MCF 10A (cell line): ENCODE measurements at regions not wholly inside any gene's neighbourhood (a gene's known extent, or its start where the extent isn't known, plus 50 kb on each side); places are given as distances from the start of the nearest gene placed in this dataset.
A peak's percentile ranks its signal among the peaks of the same experiment; 100 is the strongest.

Source experiments
- BruUV-seq: library from RNA; stranded (reverse); fragments of 400-500 nt; replicated peaks from 2 replicates; lab custom pipeline; 2021; lab: Mats Ljungman, UMichigan
- CTCF ChIA-PET: fragments of 300-600 bp; sonication (Branson Sonifier 250); formaldehyde crosslinking; extraction: SDS; loops from one replicate; lab custom pipeline; 2021; ENCODE audit warnings: antibody characterized with exemption, inconsistent platforms; lab: Yijun Ruan, JAX
- POLR2A ChIA-PET: fragments of 300-600, 350-650 bp; sonication (Branson Sonifier 250); formaldehyde crosslinking; extraction: SDS; loops from one replicate; lab custom pipeline; 2020; ENCODE audit warnings: antibody characterized with exemption, inconsistent platforms; lab: Yijun Ruan, JAX
- DNase-seq: peaks from one replicate; pipeline ENCODE4 v3.0.0-alpha.2; 2018; ENCODE audit not compliant: unreplicated experiment
- H3K27ac Mint-ChIP-seq: one replicate; pipeline ENCODE4 v1.8.0; 2022; ENCODE audit warnings: mild to moderate bottlenecking, low read depth, mixed read lengths; ENCODE audit not compliant: unreplicated experiment
- H3K27me3 Mint-ChIP-seq: one replicate; pipeline ENCODE4 v1.8.0; 2022; ENCODE audit warnings: mixed read lengths; ENCODE audit not compliant: insufficient read depth, unreplicated experiment
- H3K36me3 Mint-ChIP-seq: one replicate; pipeline ENCODE4 v1.8.0; 2022; ENCODE audit warnings: mild to moderate bottlenecking, moderate library complexity, mixed read lengths; ENCODE audit not compliant: insufficient read depth, unreplicated experiment
- H3K4me1 Mint-ChIP-seq: one replicate; pipeline ENCODE4 v1.8.0; 2022; ENCODE audit warnings: mixed read lengths; ENCODE audit not compliant: insufficient read depth, unreplicated experiment
- H3K4me3 Mint-ChIP-seq: one replicate; pipeline ENCODE4 v1.8.0; 2022; ENCODE audit warnings: mild to moderate bottlenecking, moderate library complexity, mixed read lengths; ENCODE audit not compliant: unreplicated experiment
- H3K9me3 Mint-ChIP-seq: one replicate; pipeline ENCODE4 v1.8.0; 2022; ENCODE audit warnings: mixed read lengths; ENCODE audit not compliant: unreplicated experiment
- CTCF ChIP-seq: fragments of 200-600 bp; IDR thresholded peaks from one replicate; pipeline ENCODE4 v1.8.0; 2022; ENCODE audit warnings: antibody characterized with exemption, mild to moderate bottlenecking; ENCODE audit not compliant: unreplicated experiment
- intact Hi-C: fragments of 100-400 bp; cut with micrococcal nuclease; formaldehyde crosslinking; loops from 2 replicates; pipeline ENCODE4 v1.14.1; 2022

GRCh38 chr5:21165344-21165743 lies 1177.3 kb upstream of the CDH18 start:
- H3K9me3 Mint-ChIP-seq = no peaks in the 10 kb centered on the region
- no peaks in the 10 kb centered on the region for H3K36me3 Mint-ChIP-seq
- no peaks in the 10 kb centered on the region for H3K4me1 Mint-ChIP-seq
- POLR2A ChIA-PET = no interaction called here
- CTCF ChIA-PET = no interaction called here
- no peak for DNase-seq
- BruUV-seq = no TSS peak
- H3K4me3 Mint-ChIP-seq = no peak overlapping the region
- no peak for TF ChIP-seq CTCF
- no peaks in the 10 kb centered on the region for H3K27me3 Mint-ChIP-seq
- no peak overlapping the region for H3K27ac Mint-ChIP-seq
- intact Hi-C loops = no loop called here

GRCh38 chr5:21164425-21164824 lies 1176.4 kb upstream of the CDH18 start:
- TF ChIP-seq CTCF = no peak

DNA sequence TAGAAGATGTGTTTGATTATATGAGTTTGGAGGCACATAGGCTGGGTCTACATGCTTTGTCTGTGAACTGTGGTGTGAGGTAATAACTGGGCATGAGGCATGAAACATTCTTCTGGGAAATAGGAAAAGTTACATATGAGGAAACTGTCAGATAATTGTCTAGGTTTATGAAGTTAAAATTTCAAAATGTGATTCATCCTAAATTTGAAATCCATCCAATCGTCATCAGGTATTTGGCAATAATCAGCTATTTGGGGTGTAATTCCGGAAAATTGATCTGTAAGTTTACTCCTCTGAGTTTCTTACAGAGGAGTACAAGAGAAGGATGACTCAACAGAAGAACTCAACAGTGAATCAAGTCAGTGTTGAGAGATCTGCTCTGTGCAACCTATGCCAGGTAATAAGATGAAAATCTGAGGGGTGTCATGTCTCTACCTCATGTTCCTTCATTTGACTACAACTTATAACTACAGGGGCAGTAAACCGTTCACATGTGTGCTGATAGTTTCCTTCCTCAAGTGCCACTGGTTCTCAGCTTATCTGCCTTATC lies 1171.6 kb upstream of the CDH18 start:
- no peak for TF ChIP-seq CTCF
- H3K36me3 Mint-ChIP-seq = no peaks in the 10 kb centered on the region
- H3K4me3 Mint-ChIP-seq = no peak overlapping the region
- H3K27me3 Mint-ChIP-seq = no peaks in the 10 kb centered on the region
- POLR2A ChIA-PET = no interaction called here
- no peaks in the 10 kb centered on the region for H3K9me3 Mint-ChIP-seq
- peaks cover 10% of the 10 kb centered on the region for H3K4me1 Mint-ChIP-seq
- intact Hi-C loops = no loop called here
- no TSS peak for BruUV-seq
- peak overlapping the region; percentile 39 for H3K27ac Mint-ChIP-seq
- CTCF ChIA-PET = interaction anchor here (0.6 to 0.7 kb wide), 3 partner anchors 64 to 435 kb away, joined by 3 to 4 read pairs (median 3); no protein-coding TSS in a partner anchor
- DNase-seq = peak; percentile 59

More at GRCh38 chr5:21164425-21164824, 1176.4 kb upstream of the CDH18 start:
- Mint-ChIP-seq H3K27ac (no peak overlapping the region), H3K4me1 (peaks cover 5% of the 10 kb centered on the region), H3K36me3 (no peaks in the 10 kb centered on the region), H3K9me3 (no peaks in the 10 kb centered on the region), H3K4me3 (no peak overlapping the region), H3K27me3 (no peaks in the 10 kb centered on the region)
- no TSS peak for BruUV-seq
- ChIA-PET CTCF (no interaction called here), POLR2A (no interaction called here)
- intact Hi-C loops = no loop called here
- no peak for DNase-seq

DNA sequence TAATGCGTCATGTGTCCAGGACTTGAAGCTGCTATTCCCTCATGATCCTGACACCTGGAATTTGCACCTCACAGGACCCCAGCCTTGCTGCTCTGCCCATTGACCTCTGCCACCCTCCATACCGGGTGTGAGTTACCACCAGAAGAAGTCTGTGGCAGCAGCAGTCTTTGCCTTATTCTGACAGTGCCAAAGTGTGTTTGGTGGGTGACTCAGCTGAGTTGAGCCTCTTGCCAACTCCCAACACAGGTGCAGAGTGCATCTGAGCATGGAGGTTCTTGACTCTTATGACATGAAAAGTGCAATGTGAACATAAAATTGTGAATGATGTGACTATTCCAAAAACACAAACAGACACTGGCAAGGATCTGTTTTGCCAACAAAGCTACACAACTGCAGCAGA lies 1166.5 kb upstream of the CDH18 start:
- CTCF ChIA-PET = interaction anchor here (0.5 to 1.0 kb wide), 2 partner anchors 156 to 182 kb away, joined by 3 to 4 read pairs; no protein-coding TSS in a partner anchor
- no peak for TF ChIP-seq CTCF
- intact Hi-C loops = no loop called here
- POLR2A ChIA-PET = no interaction called here
- Mint-ChIP-seq H3K36me3 (no peaks in the 10 kb centered on the region), H3K27ac (no peak overlapping the region), H3K4me1 (peaks cover 16% of the 10 kb centered on the region), H3K4me3 (no peak overlapping the region), H3K9me3 (no peaks in the 10 kb centered on the region), H3K27me3 (no peaks in the 10 kb centered on the region)
- no TSS peak for BruUV-seq
- peak; percentile 63 for DNase-seq
